ENCODE measurements at regions not wholly inside any gene's neighbourhood (a gene's known extent, or its start where the extent isn't known, plus 50 kb on each side); places are given as distances from the start of the nearest gene placed in this dataset.

DNA sequence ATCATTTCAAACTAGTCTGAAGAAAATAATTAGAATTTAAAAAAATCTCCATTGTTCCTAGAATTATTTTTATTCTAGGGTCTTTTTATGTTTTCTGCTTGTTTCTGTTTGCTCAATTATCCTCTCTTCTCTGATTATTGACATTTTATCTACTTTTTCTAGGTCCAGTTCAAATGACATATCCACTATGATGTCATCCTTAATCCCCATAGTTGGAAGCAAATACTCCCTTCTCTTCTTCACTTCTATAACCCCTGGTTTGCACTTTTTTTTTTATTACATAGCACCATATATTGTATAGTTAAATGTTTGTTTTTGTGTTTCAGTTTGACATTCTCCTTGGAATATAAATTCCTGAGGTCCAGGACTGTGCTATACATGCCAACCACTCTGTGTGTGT lies 82.6 kb downstream of the CT47B1 start:
- H3K9me3 ChIP-seq (ENCODE audit: control insufficient read depth, insufficient read depth, low read depth, low read length): no peaks in the 10 kb centered on the region
- no peak overlapping the region for H3K27ac ChIP-seq (ENCODE audit: insufficient read depth, low read length)
- no peak overlapping the region for H2AFZ ChIP-seq (ENCODE audit: low read length)
- H3K27me3 ChIP-seq (ENCODE audit: control insufficient read depth, insufficient read depth, low read length): no peaks in the 10 kb centered on the region
- TF ChIP-seq CTCF (conservative IDR thresholded peaks at IDR 0.05 in 1 of 2, IDR thresholded peaks at IDR 0.05 in 1 of 2; ENCODE audit: low read depth in 1 of 2, low read length in 2 of 2) (no peak), EZH2 (IDR thresholded peaks at IDR 0.05; ENCODE audit: low read length, missing control alignments) (no peak)
- no peaks in the 10 kb centered on the region for H3K36me3 ChIP-seq (ENCODE audit: control insufficient read depth, insufficient read depth, low read length)
- no peak overlapping the region for H3K4me2 ChIP-seq (ENCODE audit: extremely low read depth, insufficient read depth, low read length)
- DNase-seq (ENCODE audit: low read depth in 2 of 2): no peak
- no peaks in the 10 kb centered on the region for H4K20me1 ChIP-seq (ENCODE audit: control insufficient read depth, extremely low read depth, insufficient read depth, low read length)
- H3K9ac ChIP-seq (ENCODE audit: insufficient read depth, low read length): no peak overlapping the region
- H3K4me1 ChIP-seq (ENCODE audit: control insufficient read depth, extremely low read depth, insufficient read depth, low read length): no peaks in the 10 kb centered on the region
- H3K4me3 ChIP-seq (replicated peaks in 1 of 4; ENCODE audit: control extremely low read depth in 1 of 4, insufficient read depth in 1 of 4, low read depth in 3 of 4, low read length in 4 of 4): no peak overlapping the region
- no peaks in the 10 kb centered on the region for H3K79me2 ChIP-seq (ENCODE audit: control insufficient read depth, insufficient read depth, low read length)

DNA sequence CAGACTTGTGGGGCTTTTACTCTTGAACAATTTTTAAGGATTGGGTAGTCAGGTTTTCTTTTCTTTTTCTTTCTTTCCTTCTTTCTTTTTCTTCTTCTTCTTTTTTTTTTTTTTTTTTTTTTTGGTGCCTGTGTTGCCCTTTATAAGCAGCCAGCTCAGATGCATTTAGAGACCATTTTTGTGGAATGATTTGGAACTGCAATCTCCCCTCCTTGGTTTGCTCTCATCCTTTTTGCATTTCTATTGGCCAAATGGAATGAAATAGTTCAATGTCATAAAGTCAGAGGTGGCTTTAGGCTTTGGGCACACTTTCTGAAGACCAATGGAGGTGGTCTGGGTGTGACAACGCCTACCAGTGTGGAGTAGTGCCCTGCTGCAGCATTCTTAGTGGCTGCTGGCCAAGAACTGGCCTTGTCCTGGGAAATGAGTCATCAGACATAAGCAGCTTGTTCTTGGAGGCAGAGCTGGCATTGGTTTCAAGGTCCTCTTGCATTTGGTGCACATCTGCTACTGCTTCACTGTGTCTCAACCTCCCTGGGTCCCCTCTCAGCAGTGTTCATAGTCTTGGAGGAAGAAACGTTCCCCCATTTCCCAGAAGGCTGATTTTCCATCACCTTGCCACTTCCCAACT lies 84.5 kb downstream of the CT47B1 start:
- Histone ChIP-seq H3K4me3 (replicated peaks in 1 of 4; ENCODE audit: control extremely low read depth in 1 of 4, insufficient read depth in 1 of 4, low read depth in 3 of 4, low read length in 4 of 4) (no peak overlapping the region), H3K36me3 (ENCODE audit: control insufficient read depth, insufficient read depth, low read length) (no peaks in the 10 kb centered on the region), H3K9me3 (ENCODE audit: control insufficient read depth, insufficient read depth, low read depth, low read length) (no peaks in the 10 kb centered on the region), H3K27me3 (ENCODE audit: control insufficient read depth, insufficient read depth, low read length) (no peaks in the 10 kb centered on the region), H2AFZ (ENCODE audit: low read length) (no peak overlapping the region), H3K4me2 (ENCODE audit: extremely low read depth, insufficient read depth, low read length) (no peak overlapping the region), H4K20me1 (ENCODE audit: control insufficient read depth, extremely low read depth, insufficient read depth, low read length) (no peaks in the 10 kb centered on the region), H3K9ac (ENCODE audit: insufficient read depth, low read length) (no peak overlapping the region), H3K4me1 (ENCODE audit: control insufficient read depth, extremely low read depth, insufficient read depth, low read length) (no peaks in the 10 kb centered on the region), H3K79me2 (ENCODE audit: control insufficient read depth, insufficient read depth, low read length) (no peaks in the 10 kb centered on the region), H3K27ac (ENCODE audit: insufficient read depth, low read length) (no peak overlapping the region)
- TF ChIP-seq EZH2 (IDR thresholded peaks at IDR 0.05; ENCODE audit: low read length, missing control alignments) (no peak), CTCF (conservative IDR thresholded peaks at IDR 0.05 in 1 of 2, IDR thresholded peaks at IDR 0.05 in 1 of 2; ENCODE audit: low read depth in 1 of 2, low read length in 2 of 2) (no peak)
- peak; percentile 79 to 84 for DNase-seq (ENCODE audit: low read depth in 2 of 2)

GRCh38 chrX:120790552-120790951 lies 85.1 kb downstream of the CT47B1 start:
- TF ChIP-seq EZH2 (IDR thresholded peaks at IDR 0.05; ENCODE audit: low read length, missing control alignments) (no peak), CTCF (conservative IDR thresholded peaks at IDR 0.05 in 1 of 2, IDR thresholded peaks at IDR 0.05 in 1 of 2; ENCODE audit: low read depth in 1 of 2, low read length in 2 of 2) (no peak)
- Histone ChIP-seq H3K79me2 (ENCODE audit: control insufficient read depth, insufficient read depth, low read length) (no peaks in the 10 kb centered on the region), H3K4me3 (replicated peaks in 1 of 4; ENCODE audit: control extremely low read depth in 1 of 4, insufficient read depth in 1 of 4, low read depth in 3 of 4, low read length in 4 of 4) (no peak overlapping the region), H3K4me1 (ENCODE audit: control insufficient read depth, extremely low read depth, insufficient read depth, low read length) (no peaks in the 10 kb centered on the region), H3K9me3 (ENCODE audit: control insufficient read depth, insufficient read depth, low read depth, low read length) (no peaks in the 10 kb centered on the region), H3K4me2 (ENCODE audit: extremely low read depth, insufficient read depth, low read length) (no peak overlapping the region), H3K27me3 (ENCODE audit: control insufficient read depth, insufficient read depth, low read length) (no peaks in the 10 kb centered on the region), H3K9ac (ENCODE audit: insufficient read depth, low read length) (no peak overlapping the region), H2AFZ (ENCODE audit: low read length) (no peak overlapping the region), H3K27ac (ENCODE audit: insufficient read depth, low read length) (no peak overlapping the region), H4K20me1 (ENCODE audit: control insufficient read depth, extremely low read depth, insufficient read depth, low read length) (no peaks in the 10 kb centered on the region), H3K36me3 (ENCODE audit: control insufficient read depth, insufficient read depth, low read length) (no peaks in the 10 kb centered on the region)
- no peak for DNase-seq (ENCODE audit: low read depth in 2 of 2)
